NB4 (cell line): ENCODE measurements at regions not wholly inside any gene's neighbourhood (a gene's known extent, or its start where the extent isn't known, plus 50 kb on each side); places are given as distances from the start of the nearest gene placed in this dataset.

Experiments
- DNase-seq: peaks from one replicate; pipeline ENCODE4 v3.0.0; 2010; ENCODE audit warnings: low read depth
- H3K4me3 ChIP-seq: one replicate; pipeline ENCODE4 v1.5.1; 2011; ENCODE audit warnings: mild to moderate bottlenecking, low read depth, low read length, moderate library complexity
- MYC ChIP-seq: IDR thresholded peaks from 2 replicates; pipeline ENCODE4 v1.6.1; 2011; ENCODE audit warnings: low read depth, low read length
- POLR2A ChIP-seq: IDR thresholded peaks from 2 replicates; pipeline ENCODE4 v1.6.1; 2011; ENCODE audit warnings: mild to moderate bottlenecking; ENCODE audit not compliant: insufficient read length; ENCODE audit errors: extremely low read depth
- TF ChIP-seq, protein P1 (sequence below): IDR thresholded peaks from 2 replicates; pipeline ENCODE4 v1.6.1; 2011; ENCODE audit warnings: low read depth, low read length
- TF ChIP-seq, protein P2 (sequence below): IDR thresholded peaks from one replicate; pipeline ENCODE4 v1.5.1; 2012; ENCODE audit warnings: low read depth, low read length

DNA sequence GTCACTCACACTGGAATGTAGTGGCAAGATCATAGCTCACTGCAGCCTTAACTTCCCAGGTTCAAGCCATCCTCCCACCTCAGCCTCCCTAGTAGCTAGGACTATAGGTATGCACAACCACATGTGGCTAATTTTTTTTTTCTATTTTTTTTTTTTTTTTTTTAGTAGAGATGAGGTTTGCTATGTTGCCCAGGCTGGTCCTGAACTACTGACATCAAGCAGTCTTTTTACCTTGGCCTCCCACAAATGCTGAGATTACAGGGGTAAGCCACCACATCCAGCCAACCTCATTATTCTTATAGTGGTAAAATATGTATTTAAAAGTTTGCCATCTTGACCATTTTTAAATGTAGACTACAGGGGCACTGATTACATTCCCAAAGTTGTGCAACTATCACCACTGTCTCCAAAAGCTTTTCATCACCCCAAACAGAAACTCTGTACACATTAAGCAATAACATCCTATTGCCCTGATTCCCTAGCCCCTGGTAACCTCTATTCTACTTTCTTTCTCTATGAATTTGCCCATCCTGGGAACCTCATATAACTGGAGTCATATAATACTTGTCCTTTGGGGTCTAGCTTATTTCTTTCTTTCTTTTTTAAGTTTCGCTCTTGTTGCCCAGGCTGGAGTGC, 268.0 kb upstream of the JARID2 start:
- TF ChIP-seq, protein P1, sequence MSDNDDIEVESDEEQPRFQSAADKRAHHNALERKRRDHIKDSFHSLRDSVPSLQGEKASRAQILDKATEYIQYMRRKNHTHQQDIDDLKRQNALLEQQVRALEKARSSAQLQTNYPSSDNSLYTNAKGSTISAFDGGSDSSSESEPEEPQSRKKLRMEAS, result no peak
- TF ChIP-seq, protein P2, sequence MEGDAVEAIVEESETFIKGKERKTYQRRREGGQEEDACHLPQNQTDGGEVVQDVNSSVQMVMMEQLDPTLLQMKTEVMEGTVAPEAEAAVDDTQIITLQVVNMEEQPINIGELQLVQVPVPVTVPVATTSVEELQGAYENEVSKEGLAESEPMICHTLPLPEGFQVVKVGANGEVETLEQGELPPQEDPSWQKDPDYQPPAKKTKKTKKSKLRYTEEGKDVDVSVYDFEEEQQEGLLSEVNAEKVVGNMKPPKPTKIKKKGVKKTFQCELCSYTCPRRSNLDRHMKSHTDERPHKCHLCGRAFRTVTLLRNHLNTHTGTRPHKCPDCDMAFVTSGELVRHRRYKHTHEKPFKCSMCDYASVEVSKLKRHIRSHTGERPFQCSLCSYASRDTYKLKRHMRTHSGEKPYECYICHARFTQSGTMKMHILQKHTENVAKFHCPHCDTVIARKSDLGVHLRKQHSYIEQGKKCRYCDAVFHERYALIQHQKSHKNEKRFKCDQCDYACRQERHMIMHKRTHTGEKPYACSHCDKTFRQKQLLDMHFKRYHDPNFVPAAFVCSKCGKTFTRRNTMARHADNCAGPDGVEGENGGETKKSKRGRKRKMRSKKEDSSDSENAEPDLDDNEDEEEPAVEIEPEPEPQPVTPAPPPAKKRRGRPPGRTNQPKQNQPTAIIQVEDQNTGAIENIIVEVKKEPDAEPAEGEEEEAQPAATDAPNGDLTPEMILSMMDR, result no peak
- TF ChIP-seq POLR2A (no peak), MYC (no peak)
- H3K4me3 ChIP-seq, result no peak overlapping the region
- DNase-seq, result no peak

DNA sequence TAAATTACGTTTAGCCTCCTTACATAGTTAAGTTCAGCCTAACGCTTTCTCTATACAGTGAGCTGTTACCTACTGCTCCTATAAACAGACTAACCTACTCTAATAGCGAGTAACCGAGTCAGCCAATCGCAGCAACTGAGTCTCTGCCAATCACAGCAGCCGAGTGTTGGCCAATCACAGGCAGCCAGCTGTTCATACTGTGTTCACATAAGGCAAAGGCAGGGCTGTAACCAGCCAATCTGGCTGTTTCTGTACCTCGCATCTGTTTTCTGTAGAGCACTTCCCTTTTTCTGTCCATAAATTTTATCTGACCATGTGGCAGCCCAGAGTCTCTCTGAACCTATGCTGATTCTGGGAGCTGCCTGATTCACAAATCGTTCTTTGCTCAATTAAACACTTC, 263.9 kb upstream of the JARID2 start:
- DNase-seq, result peak; percentile 87
- no peak overlapping the region for H3K4me3 ChIP-seq
- TF ChIP-seq POLR2A (no peak), MYC (peak; percentile 95)
- TF ChIP-seq, protein P2, result no peak
- TF ChIP-seq, protein P1, result peak; percentile 90

GRCh38 chr6:14983599-14984518, 262.0 kb upstream of the JARID2 start:
- no peak overlapping the region for H3K4me3 ChIP-seq
- DNase-seq, result no peak
- TF ChIP-seq, protein P1, result no peak
- TF ChIP-seq, protein P2, result no peak
- no peak for TF ChIP-seq MYC
- no peak for TF ChIP-seq POLR2A

GRCh38 chr6:14984519-14984853, 261.4 kb upstream of the JARID2 start:
- TF ChIP-seq, protein P1, result no peak
- no peak for TF ChIP-seq POLR2A
- TF ChIP-seq, protein P2, result no peak
- TF ChIP-seq MYC, result no peak
- no peak overlapping the region for H3K4me3 ChIP-seq
- DNase-seq, result no peak

DNA sequence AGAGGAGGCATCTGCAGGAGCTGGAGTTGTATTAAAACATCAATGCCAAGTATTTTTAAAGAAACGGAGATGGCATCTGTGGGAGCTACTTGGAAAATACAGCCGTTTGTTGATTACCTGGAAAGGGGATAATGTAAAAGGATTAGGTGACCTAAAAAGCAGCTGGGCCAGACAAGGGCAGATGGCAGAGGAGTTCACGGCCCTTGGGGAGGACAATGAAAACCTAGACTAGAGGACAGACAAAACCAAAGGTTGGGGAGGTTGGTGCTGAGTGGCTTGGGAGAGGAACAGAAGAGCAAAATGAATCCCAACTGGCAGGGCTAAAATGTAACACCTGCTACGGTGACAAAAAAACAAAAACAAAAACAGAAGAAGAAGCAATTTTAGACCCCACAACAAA, 260.5 kb upstream of the JARID2 start:
- TF ChIP-seq, protein P2, result no peak
- TF ChIP-seq, protein P1, result no peak
- TF ChIP-seq MYC, result no peak
- TF ChIP-seq POLR2A, result no peak
- H3K4me3 ChIP-seq, result no peak overlapping the region
- no peak for DNase-seq
